ENCODE measurements at regions not wholly inside any gene's neighbourhood (a gene's known extent, or its start where the extent isn't known, plus 50 kb on each side); places are given as distances from the start of the nearest gene placed in this dataset.

DNA sequence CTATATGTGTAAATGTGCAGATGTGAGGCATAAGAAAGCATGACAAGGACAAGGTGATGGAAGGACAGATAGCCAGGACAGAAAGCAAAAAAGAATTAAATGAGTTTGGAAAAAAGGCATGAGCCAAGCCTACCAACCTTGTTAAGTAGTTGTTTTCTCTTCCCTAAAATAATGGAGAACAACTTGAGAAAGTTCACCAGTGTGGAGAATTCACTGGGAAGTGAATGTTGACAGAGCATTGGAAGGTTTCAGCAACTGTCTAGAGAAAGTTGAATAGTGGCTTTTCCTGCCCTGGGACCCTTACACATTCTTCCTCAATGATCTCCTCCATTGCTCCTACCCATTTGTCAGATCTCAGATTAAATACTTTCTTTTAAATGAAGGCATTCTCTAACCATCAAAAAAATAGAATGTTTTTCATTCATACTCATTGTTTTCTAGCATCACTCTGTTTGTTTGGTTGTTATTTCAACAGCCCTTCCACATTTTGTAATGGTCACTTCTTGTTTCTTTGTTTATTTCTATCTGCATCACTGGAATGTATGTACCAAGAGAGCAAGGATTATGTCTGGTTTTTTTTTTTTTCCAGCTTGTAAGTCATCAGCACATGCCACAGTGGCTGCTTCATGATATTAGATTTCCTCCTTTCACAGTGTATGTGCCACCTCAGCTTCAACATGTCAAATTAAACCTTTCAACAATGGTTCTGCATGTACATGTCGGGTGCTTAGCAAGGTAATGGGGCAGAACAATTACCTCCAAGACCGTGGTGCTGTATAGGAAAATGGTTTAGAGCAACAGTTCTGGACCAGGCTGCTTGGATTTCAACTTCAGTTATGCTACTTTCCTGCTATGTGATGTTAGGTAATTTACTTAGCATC, 586.0 kb upstream of the VRK2 start:
- Histone ChIP-seq H3K36me3 (ENCODE audit: low read depth) (no peaks in the 10 kb centered on the region), H3K9ac (no peak overlapping the region), H2AFZ (no peak overlapping the region), H3K4me3 (no peak overlapping the region), H3K4me2 (ENCODE audit: unreplicated experiment) (no peak overlapping the region), H3K79me2 (ENCODE audit: insufficient read depth) (no peaks in the 10 kb centered on the region), H4K20me1 (ENCODE audit: insufficient read depth) (no peaks in the 10 kb centered on the region), H3K9me2 (ENCODE audit: insufficient read depth) (no peaks in the 10 kb centered on the region), H3K4me1 (ENCODE audit: insufficient read depth) (no peaks in the 10 kb centered on the region), H3K9me3 (ENCODE audit: low read depth) (no peaks in the 10 kb centered on the region), H3F3A (ENCODE audit: insufficient read depth) (no peaks in the 10 kb centered on the region), H3K27me3 (replicated peaks; ENCODE audit: insufficient read depth) (no peaks in the 10 kb centered on the region), H3K27ac (no peak overlapping the region)
- WGBS, 2 experiments (ENCODE audit: low coverage in 1 of 2, low lambda C conversion rate in 2 of 2, missing lambda C conversion rate in 2 of 2) = 2 to 7% methylated on average over 2 of the region's 2 CpGs
- no peak for DNase-seq
- TF ChIP-seq EZH2 (IDR thresholded peaks at IDR 0.05; ENCODE audit: insufficient read depth, poor library complexity, severe bottlenecking) (no peak), EZH2phosphoT487 (IDR thresholded peaks at IDR 0.05; ENCODE audit: insufficient read depth, low read depth) (no peak)
- in situ Hi-C loops (cut with MboI) = no loop called here

DNA sequence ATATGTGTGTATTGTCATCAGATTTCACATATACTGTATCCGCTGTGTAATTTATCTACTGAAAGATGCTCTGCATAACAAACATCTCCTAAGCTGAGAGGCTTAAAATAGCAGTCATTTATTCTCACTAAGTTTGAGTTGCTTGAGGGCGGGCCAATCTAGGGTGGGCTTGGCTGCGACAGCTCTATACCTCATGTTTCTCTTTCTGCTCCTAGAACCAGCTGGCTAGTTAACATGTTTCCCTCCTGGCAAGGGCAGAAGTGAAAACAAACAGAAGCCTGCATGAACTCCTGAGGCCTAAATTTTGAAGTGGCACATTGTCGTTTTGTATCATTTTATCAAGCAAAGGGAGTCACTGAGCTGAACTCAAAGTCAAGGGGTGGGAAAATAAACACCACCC, 585.0 kb upstream of the VRK2 start:
- no peak overlapping the region for H2AFZ ChIP-seq
- H3K27ac ChIP-seq = no peak overlapping the region
- no peak overlapping the region for H3K4me2 ChIP-seq (ENCODE audit: unreplicated experiment)
- H3K79me2 ChIP-seq (ENCODE audit: insufficient read depth) = no peaks in the 10 kb centered on the region
- 38 to 48% methylated on average over 4 of the region's 4 CpGs for WGBS, 2 experiments (ENCODE audit: low coverage in 1 of 2, low lambda C conversion rate in 2 of 2, missing lambda C conversion rate in 2 of 2)
- H3K4me3 ChIP-seq = no peak overlapping the region
- H4K20me1 ChIP-seq (ENCODE audit: insufficient read depth) = no peaks in the 10 kb centered on the region
- H3F3A ChIP-seq (ENCODE audit: insufficient read depth) = no peaks in the 10 kb centered on the region
- no peaks in the 10 kb centered on the region for H3K9me2 ChIP-seq (ENCODE audit: insufficient read depth)
- DNase-seq = no peak
- in situ Hi-C loops (cut with MboI) = no loop called here
- no peaks in the 10 kb centered on the region for H3K27me3 ChIP-seq (replicated peaks; ENCODE audit: insufficient read depth)
- no peaks in the 10 kb centered on the region for H3K36me3 ChIP-seq (ENCODE audit: low read depth)
- no peaks in the 10 kb centered on the region for H3K9me3 ChIP-seq (ENCODE audit: low read depth)
- H3K4me1 ChIP-seq (ENCODE audit: insufficient read depth) = no peaks in the 10 kb centered on the region
- no peak for TF ChIP-seq EZH2 (IDR thresholded peaks at IDR 0.05; ENCODE audit: insufficient read depth, poor library complexity, severe bottlenecking)
- no peak for TF ChIP-seq EZH2phosphoT487 (IDR thresholded peaks at IDR 0.05; ENCODE audit: insufficient read depth, low read depth)
- H3K9ac ChIP-seq = no peak overlapping the region

DNA sequence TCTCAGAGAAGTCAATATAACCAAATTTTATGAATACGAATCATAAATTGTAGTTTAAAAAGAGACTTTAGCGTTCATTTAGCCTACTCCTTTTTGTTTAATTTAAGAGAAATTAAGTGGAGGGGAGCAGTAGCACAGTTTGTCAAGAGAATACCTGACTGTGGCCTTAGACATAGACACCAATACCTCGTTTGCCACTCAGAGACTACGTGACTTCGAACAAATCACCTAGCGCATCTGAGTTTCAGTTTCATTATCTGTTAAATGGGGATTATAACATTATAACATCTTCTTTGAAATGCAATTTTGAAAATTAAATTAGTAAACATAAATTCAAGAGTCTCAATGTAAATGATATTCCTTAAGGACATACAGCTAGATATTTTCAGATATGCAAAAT, 581.5 kb upstream of the VRK2 start:
- no peaks in the 10 kb centered on the region for H3F3A ChIP-seq (ENCODE audit: insufficient read depth)
- 51 to 58% methylated on average over 6 of the region's 6 CpGs for WGBS, 2 experiments (ENCODE audit: low coverage in 1 of 2, low lambda C conversion rate in 2 of 2, missing lambda C conversion rate in 2 of 2)

DNA sequence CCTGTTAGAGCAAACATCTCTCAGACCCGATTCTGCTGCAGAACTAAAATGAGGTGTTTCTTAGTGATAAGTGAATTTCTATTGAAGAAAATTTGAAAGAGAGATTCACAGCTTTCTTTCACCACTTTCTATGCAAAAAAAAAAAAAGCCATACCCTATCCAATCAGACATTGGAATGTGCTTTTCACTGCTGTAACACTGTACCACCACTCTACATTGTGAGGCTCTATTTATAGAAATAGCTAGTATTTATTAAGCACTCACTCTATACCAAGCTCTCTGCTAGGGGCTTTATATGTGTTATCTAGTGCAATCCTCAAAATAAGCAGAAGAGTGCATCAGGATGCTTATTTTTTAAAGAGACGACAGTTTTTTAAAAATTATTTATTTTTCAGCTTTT, 580.6 kb upstream of the VRK2 start:
- no peak overlapping the region for H3K27ac ChIP-seq

More for the DNA sequence above, 581.5 kb upstream of the VRK2 start:
- Histone ChIP-seq H3K4me2 (ENCODE audit: unreplicated experiment) (no peak overlapping the region), H3K4me3 (no peak overlapping the region), H3K4me1 (ENCODE audit: insufficient read depth) (no peaks in the 10 kb centered on the region), H3K79me2 (ENCODE audit: insufficient read depth) (no peaks in the 10 kb centered on the region), H3K9me3 (ENCODE audit: low read depth) (no peaks in the 10 kb centered on the region), H2AFZ (no peak overlapping the region), H4K20me1 (ENCODE audit: insufficient read depth) (no peaks in the 10 kb centered on the region), H3K9me2 (ENCODE audit: insufficient read depth) (no peaks in the 10 kb centered on the region), H3K27me3 (replicated peaks; ENCODE audit: insufficient read depth) (no peaks in the 10 kb centered on the region), H3K27ac (no peak overlapping the region), H3K36me3 (ENCODE audit: low read depth) (no peaks in the 10 kb centered on the region), H3K9ac (no peak overlapping the region)
- in situ Hi-C loops (cut with MboI) = no loop called here
- DNase-seq = no peak
- TF ChIP-seq EZH2 (IDR thresholded peaks at IDR 0.05; ENCODE audit: insufficient read depth, poor library complexity, severe bottlenecking) = no peak
- TF ChIP-seq EZH2phosphoT487 (IDR thresholded peaks at IDR 0.05; ENCODE audit: insufficient read depth, low read depth) = no peak

More for the DNA sequence above, 580.6 kb upstream of the VRK2 start:
- no peaks in the 10 kb centered on the region for H3K4me1 ChIP-seq (ENCODE audit: insufficient read depth)
- no peak for DNase-seq
- no peaks in the 10 kb centered on the region for H3F3A ChIP-seq (ENCODE audit: insufficient read depth)
- H2AFZ ChIP-seq = no peak overlapping the region
- no peak overlapping the region for H3K9ac ChIP-seq
- H3K4me2 ChIP-seq (ENCODE audit: unreplicated experiment) = no peak overlapping the region
- TF ChIP-seq EZH2phosphoT487 (IDR thresholded peaks at IDR 0.05; ENCODE audit: insufficient read depth, low read depth) (no peak), EZH2 (IDR thresholded peaks at IDR 0.05; ENCODE audit: insufficient read depth, poor library complexity, severe bottlenecking) (no peak)
- in situ Hi-C loops (cut with MboI) = no loop called here
- no peaks in the 10 kb centered on the region for H3K9me2 ChIP-seq (ENCODE audit: insufficient read depth)
- WGBS, 2 experiments (ENCODE audit: low coverage in 1 of 2, low lambda C conversion rate in 2 of 2, missing lambda C conversion rate in 2 of 2) = 38 to 41% methylated on average over 2 of the region's 2 CpGs
- no peaks in the 10 kb centered on the region for H3K36me3 ChIP-seq (ENCODE audit: low read depth)
- no peaks in the 10 kb centered on the region for H3K9me3 ChIP-seq (ENCODE audit: low read depth)
- H3K4me3 ChIP-seq = no peak overlapping the region
- no peaks in the 10 kb centered on the region for H3K79me2 ChIP-seq (ENCODE audit: insufficient read depth)
- H4K20me1 ChIP-seq (ENCODE audit: insufficient read depth) = no peaks in the 10 kb centered on the region
- H3K27me3 ChIP-seq (replicated peaks; ENCODE audit: insufficient read depth) = no peaks in the 10 kb centered on the region

Measured in GM23248 (cell line).